ENCODE measurements at regions not wholly inside any gene's neighbourhood (a gene's known extent, or its start where the extent isn't known, plus 50 kb on each side); places are given as distances from the start of the nearest gene placed in this dataset.

DNA sequence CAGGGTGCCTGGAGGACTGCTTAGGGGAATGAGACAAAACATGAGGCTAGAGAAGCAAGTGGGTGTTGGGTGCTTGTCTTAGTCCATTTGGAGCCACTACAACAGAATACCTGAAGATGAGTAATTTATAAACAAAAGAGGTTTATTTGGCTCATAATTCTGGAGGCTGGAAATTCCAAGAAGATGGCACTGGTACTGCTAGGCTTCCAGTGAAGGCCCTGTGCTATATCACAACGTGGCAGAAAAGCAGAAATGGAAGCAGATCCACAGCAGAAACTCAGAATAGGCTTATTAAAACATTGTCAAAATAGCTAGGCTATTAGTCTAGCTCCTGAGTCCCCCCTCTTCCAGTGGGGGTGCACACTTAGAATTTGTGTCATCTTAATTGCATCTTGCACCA, 701.7 kb downstream of the RWDD3 start:
- DNase-seq = no peak

DNA sequence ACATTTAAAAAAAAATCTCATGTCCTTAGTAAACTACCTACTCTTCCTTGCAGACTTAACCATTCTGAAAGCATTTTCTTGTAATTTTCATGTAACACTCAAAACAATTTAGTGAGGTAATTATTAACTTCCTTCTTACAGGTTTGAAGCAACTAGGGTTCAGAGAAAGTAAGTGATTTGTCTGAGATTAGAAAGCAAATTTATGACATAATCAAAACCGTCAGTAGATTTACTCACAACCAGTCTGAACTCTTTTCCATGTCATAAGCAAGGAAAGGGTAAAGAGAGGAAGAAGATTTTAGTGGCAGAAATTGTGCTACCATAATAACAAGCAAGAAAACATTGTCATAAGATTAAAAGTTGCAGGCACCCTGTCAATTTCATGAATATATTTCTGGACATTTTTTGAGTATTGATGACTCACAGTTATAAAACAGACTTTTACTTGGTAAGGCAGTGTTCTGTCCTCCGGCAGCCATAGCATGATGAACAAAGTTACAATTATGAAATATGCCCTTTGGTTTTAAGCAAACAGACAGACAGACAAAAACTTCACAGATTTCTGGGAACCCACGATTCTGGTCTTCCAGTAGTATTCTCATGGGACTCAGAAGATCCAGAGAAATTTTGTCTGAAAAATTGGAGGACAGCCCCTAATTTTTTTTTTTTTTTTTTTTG, 707.2 kb downstream of the RWDD3 start:
- DNase-seq = no peak

DNA sequence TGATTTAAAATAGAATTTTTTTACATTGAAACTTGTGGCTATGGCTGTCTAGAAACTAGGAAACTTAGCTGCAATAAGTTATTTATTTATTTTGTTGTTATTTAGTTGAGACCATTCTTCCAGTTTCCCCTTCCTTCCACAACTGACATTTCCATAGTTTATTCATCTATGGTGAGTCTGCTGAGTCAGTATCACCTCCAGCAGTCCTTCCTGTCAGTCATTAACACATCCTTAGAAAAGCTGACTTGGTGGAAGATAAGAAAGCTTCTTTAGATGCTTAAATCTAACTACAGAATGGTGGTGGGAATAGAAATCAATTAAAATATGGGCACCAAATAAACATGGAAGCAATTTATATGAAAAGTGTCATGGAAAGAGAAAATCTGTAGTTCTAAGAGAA, 714.0 kb downstream of the RWDD3 start:
- DNase-seq = no peak

DNA sequence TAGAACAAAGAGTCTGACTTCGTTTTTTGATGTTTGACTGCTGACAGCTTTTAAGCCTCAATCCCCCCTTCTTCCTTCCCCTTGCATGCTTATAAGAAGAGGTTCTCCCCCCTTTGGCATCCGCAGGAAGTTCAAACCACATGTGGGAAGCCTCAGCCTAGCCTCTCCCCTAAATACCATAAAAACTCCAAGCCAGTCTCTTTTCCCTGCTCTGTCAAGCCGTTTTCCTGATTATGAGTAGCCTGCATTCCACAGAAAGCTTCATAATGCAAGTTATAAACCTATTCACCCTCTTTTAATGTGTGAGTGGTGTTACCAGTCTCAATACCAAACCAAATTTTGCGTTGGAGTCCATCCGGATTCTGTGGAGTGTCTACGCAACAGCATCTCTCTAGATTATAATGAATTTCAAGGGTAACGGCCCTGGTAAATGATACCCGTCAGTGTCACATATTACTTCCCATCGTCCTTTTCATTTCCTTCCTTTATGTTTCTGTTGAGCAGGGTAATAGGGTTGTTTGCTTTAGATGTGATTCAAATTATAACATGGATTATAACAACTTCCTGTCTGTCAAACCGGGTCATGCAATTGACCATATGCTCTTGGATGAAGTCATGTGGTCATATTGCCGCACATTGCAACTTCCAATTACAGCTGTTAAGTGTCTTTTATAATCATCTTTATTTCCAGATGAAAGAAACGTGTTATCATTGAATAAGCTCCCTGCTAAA, 717.5 kb downstream of the RWDD3 start:
- no peak for DNase-seq

DNA sequence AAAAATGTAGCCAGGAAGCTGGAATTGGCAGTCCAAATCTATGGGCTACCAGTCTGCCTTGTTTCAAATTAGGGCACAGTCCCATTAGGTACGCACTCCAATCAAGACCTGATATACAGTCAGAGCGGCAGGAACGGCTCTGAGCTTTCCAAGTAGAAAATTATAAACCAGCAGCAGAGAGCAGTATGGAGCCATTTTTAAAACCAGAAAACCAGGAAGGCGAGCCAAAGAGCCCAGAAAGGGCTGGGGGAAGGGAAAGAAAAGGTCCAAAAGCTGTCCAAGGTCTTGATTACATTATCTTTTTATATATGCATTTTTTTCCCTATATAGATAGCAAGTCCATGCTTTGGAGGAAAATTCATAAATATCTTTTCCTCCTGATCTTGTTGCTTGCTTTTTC, 719.0 kb downstream of the RWDD3 start:
- DNase-seq = no peak

DNA sequence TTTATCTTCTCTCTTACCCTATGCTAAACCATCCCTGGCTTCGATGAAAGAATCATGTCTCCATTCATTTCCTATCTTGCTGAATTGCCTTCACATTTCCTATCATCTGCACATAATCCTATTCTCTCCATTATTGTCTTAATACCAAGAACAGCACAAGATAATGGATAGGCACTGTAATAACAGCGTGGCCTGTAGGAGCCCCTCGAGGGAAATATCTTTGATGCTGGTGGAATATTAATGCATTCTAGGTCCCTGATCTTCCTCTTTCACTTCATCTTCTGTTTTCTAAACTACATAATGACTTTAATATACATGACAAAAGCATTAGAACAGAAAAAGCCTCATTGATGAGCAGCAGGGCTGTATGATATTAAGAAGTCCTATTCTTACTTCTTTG, 720.6 kb downstream of the RWDD3 start:
- DNase-seq = no peak

DNA sequence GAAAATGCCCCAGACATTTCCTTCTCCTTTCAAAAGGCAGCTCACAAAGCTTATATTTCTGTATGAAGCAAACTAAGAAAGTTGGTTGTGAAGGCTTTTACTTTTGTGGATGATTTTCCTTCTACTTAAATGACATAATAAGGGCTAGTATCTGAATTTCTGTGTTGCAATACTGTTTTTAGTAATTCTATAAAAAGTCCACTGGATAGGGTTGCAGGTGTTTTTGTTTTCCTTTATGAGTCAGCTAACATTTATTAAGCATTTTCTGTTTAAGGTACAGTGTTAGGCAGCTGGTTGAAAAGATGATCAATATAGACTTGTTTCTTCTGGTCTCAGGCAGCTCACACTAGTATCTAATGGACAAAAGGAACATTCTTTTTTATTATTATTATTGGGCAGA, 722.2 kb downstream of the RWDD3 start:
- DNase-seq = no peak

DNA sequence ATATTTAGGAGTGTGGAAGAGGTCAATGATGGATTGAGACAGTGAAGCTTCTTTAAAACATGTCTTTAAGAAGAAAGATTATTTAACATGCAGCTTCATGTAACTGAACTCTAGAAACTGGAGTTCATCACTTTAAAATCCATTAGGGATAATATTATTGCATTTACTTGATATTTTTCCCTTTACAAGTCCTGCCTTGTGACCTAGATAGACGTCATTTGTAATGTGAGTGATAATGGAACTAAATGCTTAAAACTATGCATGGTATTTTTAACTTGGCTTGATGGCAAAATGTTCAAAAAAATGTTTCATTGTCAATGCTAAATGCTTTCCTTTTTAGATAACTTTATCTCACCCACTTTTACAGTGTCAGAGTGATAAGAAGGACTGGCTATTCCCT, 723.7 kb downstream of the RWDD3 start:
- no peak for DNase-seq

DNA sequence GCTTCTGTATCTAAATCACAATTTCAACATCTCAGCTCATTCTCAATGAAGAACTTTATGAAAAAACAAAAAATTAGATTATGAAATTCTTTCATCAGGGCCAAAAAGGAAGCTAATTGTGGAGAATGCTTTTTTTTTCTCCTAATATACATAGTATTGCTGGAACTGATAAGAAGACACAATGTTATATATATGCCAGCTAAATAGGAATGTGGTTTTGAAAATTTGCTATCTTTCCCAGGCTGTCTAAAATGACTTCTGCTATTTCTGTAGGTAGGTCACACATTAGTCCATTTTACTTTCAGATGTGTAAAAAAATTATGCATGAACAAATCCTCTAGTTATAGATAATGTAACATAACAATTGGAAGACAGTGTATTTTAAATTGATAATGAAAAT, 732.9 kb downstream of the RWDD3 start:
- no peak for DNase-seq

DNA sequence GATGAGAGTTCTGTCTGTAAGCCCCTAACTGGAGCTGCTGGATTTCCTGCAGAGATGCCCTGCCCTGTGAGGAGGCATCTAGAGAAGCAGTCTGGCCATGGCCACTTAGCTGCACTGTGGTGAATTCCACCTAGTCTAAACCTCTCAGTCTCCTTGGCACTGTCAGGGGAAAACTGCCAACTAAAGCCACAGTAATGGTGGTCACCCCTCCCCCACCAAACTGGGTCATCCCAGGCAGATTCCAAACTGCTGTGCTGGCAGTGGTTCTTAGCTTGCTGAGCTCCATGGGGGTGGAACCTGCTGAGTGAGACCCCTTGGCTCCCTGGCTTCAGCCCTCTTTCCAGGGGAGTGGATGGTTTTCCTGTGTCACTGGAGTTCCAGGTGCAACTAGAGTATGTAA, 740.6 kb downstream of the RWDD3 start:
- no peak for DNase-seq

DNA sequence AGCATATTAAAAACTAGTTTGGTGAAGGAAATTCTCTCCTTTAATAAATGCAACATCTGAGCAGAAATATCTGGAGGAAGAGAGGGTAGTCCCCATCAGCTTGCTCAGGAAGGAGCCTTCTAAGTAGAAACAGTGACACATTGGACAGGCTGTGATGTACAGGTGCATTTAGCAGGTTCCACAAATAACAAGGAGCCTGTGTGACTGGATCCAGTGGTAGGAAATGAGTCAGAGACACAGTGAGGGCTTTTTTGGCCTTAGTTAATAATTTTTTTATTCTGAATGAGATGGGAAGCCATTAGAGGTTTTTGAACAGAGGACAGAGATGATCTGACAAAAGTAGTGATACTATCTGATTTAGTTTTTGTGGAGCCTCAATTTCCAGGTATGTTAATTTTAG, 738.9 kb upstream of the PTBP2 start:
- DNase-seq = no peak

DNA sequence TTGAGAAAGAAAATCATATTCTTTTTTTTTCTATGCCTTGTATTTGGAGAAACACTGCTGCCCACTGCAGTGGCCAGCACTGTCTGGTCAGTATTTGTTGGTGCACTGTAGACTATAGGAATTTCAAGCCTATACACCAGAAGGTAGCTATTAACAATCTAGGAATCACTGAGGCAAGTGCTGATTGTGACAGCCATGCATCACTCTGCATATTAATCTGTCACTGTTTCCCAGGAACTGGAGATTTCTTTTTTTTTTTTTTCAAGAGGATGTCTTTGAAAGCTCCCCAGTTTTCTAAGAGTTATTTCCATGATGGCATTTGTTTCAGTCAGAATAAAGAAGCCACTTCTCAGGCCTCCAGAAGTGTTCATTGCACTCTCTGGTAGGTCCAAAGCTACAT, 737.8 kb upstream of the PTBP2 start:
- no peak for DNase-seq

DNA sequence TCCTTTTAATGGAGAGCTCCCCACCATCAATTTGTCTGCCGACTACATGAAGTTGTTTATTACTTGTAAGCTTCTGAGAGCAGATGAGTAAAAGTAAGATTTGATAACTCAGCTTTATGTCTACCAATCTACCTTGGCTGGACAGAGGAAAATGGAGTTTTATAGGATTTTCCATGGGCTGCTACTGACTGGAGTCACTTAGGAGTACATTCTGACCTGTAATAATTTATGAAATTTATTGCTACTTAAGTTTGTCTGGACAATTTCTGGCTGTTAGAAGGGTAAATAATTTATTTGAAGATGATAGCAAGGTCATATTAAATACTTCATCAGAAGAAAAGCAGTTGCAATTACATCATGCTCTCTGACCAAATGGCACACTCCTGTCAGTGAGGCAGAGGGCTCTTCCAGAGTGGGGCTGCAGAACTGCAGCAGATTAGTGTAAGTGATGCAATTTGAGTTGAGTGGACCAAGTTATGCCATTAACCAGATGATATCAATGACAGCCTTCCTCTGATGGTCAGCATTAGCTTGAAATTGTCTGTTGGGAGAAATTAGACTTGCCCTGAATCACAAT, 736.7 kb upstream of the PTBP2 start:
- DNase-seq = no peak

DNA sequence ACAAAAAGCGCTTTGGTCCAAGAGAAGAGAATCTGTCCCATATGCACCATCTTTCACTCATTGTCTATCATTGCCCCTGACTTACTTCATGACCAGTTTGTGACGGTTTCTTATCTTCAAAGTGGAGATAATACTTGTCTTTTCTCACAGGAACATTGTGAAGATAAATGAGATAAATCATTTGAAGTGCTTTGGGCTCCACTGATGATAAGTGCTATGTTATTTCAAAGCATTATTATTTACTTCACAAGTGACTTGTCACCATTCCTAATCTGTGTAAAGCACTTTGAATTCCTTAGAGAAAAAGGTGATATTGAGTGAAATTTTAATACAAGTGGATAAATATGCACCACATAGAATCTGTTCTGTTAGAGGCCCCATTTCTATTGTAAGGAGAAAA, 731.6 kb upstream of the PTBP2 start:
- DNase-seq = no peak

DNA sequence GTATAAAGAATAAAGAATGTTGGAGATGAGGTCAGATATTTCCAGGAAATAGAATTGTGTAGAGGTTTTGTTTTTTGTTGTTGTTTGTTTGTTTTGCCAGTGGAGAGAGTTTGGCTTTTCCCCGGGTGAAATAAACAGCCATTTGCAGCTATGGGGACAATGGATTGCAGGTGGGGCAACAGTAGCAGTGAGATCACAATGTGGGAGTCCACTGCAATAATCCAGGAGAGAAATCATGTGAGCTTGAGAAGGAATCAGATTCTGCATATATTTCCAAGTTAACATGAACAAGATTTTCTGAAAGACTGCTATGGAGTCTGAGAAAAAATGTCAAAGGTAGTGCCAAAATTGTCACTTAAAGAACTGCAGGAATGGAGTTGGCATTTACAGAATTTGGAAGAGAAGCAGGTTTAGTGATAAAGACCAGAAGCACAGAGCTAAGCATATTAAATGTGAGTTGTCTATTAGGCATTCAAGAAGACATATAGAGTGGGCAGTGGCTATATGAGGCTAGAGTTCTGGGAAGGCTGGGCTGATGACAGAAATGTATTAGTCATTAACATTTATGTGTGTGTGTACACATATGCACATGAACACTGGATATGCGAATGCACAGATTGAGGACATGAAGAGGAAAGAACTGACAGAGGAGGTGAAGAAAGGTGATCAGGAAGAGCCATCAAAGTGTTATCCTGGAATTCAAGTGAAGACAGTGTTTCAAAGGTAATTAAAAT, 729.6 kb upstream of the PTBP2 start:
- DNase-seq = no peak

DNA sequence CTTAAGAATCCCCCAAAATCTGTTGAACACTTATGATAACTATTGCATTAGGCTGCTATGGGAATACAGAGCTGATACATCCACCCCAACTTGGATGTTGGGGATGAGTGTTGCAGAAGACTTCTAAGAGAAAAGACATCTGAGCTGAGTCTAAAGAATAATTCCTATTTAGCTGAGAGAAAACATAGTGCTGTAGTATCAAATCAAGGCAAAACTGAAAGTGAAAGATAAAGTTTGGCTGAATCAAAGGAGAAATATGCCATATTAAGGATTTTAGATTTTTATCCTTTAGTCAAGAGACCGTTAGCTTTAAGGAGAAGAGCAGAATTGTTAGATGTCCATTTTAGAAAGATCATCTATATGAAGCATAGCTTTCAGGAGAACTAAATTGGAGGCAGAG, 726.9 kb upstream of the PTBP2 start:
- DNase-seq = no peak

DNA sequence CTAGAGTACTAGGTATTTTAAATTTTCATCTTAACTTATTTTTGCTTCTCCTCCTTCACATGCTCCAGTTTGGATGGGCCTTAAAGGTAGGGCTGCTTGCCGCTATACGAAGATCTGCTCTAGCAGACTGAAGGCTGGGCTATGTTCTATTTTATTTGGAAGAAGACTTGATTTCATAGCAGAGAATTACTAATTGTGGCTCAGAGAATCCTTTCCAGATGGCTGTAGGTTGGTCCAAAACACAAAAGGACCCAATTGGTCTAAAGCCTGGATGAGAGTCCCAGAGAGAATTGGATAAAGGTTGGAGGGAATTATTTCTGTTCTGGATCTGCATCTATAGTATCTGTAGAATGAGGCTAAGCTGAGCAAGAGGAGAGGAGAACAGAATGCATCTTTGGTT, 719.4 kb upstream of the PTBP2 start:
- no peak for DNase-seq

DNA sequence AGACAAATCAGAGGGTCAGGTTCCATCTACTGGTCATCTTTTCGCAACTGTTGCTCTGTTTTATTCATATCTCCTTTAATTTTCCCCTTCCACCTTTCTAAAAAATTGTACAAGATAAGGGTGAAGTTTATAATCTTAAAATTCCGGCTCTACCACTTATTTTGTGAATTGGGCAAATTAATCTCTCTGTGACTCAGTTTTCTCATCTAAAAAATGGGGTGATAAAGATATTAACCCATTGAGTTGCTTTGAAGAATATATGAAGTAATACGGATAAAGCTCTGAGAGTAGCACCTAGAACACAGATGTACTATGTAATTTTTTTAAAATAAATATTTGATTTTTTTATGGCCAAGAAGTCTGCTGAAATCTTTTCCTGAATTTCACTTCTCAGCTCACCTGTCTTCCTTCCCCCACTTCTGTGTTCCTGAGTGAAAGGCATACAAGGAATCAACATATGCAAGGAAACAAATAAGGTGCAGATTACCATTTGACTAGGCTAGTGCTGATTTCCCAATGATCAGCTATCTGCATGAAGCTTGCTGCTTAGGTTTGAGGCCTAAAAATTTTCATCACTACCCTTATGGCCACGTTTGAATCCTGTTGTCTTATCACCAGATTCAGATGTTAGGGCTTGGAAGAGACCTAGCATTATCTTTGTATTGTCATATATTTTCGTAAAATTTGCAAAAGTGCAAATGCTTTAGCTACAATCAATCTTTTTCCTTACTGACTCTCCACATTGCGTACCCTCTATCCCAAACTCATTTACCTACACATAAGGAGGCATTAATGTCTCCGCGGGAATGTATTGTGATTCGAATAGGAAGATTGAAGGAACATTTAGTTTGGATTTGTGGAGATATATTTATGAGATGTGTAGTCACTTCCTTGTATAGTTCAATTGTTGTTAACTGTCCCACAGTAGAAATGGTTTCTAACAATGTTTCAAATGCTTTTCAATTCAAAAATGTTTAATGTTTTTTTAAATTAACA, 718.3 kb upstream of the PTBP2 start:
- DNase-seq = no peak

DNA sequence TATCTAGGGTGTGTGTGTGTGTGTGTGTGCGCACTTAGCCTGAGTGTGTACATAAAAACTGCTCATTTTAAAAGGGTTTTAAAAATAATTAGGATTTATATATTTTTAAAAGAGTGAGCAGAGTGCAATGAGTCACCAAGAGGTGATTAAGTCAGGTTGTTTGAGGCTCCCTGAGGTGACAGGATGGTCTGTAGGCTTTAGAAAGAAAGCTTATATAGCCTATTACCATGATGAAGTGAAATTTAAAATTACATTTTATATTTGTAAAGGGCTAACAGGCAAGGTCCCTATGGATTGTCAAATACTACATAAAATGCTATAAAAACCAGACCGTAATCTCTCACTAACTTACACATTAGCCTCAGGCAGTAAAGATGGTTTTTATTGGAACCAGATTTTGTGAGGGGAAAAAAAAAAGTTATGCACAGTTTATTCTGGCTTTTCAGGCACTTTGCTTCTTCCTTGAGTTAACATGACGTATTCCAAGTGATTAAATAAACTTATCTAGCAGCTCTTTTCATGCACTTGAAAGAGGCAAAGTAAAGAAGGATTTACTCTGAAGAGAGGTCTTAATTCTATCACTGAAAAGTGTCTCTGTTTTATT, 711.7 kb upstream of the PTBP2 start:
- no peak for DNase-seq

DNA sequence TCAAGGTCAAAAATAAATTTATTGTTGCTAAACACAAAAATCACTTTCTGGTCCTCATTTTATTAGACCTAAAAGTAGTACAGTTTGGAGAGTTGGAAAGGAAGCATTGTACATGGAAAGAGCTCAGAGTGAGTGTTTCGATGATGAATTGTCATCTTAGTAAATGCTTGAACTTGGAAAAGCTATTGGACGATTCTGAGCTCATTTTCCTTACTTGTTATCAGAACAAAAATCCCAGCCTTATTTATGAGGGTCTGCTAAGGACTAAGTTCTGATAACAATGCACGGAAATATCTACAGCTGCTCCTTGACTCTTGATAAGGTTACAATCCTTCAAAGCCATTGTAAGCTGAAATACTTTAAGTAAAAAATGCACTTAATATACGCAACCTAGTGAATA, 710.0 kb upstream of the PTBP2 start:
- DNase-seq = no peak

DNA sequence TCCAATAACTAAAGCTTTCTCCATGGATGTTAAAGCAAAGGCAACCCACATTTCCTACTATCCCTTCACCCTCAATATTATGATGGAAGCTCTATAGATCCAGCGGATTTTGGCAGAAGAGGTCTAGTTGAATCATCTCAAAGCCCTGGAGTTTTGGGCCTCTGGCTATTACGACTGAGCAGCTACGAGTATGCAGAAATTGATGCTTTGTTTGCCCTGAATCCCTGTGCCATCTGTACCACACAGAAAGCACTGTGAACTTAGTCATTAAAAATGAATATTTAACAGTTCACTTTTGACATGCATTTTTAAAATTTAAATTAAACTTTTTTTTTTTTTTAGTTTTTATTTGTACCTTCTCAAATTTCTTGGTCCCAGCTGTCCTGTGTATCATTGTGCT, 705.4 kb upstream of the PTBP2 start:
- DNase-seq = no peak

DNA sequence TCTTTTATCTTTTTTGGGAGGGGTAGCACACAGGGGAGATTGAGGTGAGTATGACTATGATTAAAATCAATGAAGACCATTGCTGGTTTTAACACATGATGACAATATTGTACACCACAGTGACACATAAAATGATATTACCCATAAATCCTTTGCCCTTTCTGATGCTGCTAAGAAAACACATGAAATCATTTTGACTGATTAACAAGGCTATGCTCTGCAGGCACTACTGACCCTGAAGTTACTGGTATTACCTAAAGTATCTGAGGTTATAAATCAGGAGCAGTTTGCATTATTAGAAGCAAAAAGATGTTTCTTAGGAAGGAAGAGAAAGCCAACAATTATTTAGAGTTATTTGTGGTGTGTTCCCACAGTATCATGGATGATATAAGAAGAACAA, 701.2 kb upstream of the PTBP2 start:
- no peak for DNase-seq

Measured in NCI-H526 treated with DMSO at 0.1 percent for 48 hours (cell line).